ENCODE measurements at regions not wholly inside any gene's neighbourhood (a gene's known extent, or its start where the extent isn't known, plus 50 kb on each side); places are given as distances from the start of the nearest gene placed in this dataset.

- no peak overlapping the region for H3K4me3 ChIP-seq (ENCODE audit: low read length)
- DNase-seq (ENCODE audit: low read depth), result no peak
- TF ChIP-seq CTCF (conservative IDR thresholded peaks at IDR 0.05; ENCODE audit: low read length), result no peak
Observed at GRCh38 chrX:144265641-144266040, 381.8 kb downstream of the UBE2NL start.

- no peak overlapping the region for H3K4me3 ChIP-seq (ENCODE audit: low read length)
- no peak for TF ChIP-seq CTCF (conservative IDR thresholded peaks at IDR 0.05; ENCODE audit: low read length)
- DNase-seq (ENCODE audit: low read depth), result no peak
Observed at GRCh38 chrX:144275367-144275766, 391.5 kb downstream of the UBE2NL start.

- H3K4me3 ChIP-seq (ENCODE audit: low read length), result no peak overlapping the region
- DNase-seq (ENCODE audit: low read depth), result no peak
- TF ChIP-seq CTCF (conservative IDR thresholded peaks at IDR 0.05; ENCODE audit: low read length), result no peak
Observed at GRCh38 chrX:144275843-144276242, 392.0 kb downstream of the UBE2NL start.

GRCh38 chrX:144293229-144293628, 409.4 kb downstream of the UBE2NL start:
- DNase-seq (ENCODE audit: low read depth), result no peak
- no peak for TF ChIP-seq CTCF (conservative IDR thresholded peaks at IDR 0.05; ENCODE audit: low read length)
- no peak overlapping the region for H3K4me3 ChIP-seq (ENCODE audit: low read length)

GRCh38 chrX:144295921-144296320, 412.1 kb downstream of the UBE2NL start:
- H3K4me3 ChIP-seq (ENCODE audit: low read length), result no peak overlapping the region
- DNase-seq (ENCODE audit: low read depth), result no peak
- TF ChIP-seq CTCF (conservative IDR thresholded peaks at IDR 0.05; ENCODE audit: low read length), result no peak

- no peak for TF ChIP-seq CTCF (conservative IDR thresholded peaks at IDR 0.05; ENCODE audit: low read length)
- DNase-seq (ENCODE audit: low read depth), result no peak
- H3K4me3 ChIP-seq (ENCODE audit: low read length), result no peak overlapping the region
Observed at GRCh38 chrX:144297221-144297620, 413.4 kb downstream of the UBE2NL start.

- DNase-seq (ENCODE audit: low read depth), result peak; percentile 8
- no peak overlapping the region for H3K4me3 ChIP-seq (ENCODE audit: low read length)
- no peak for TF ChIP-seq CTCF (conservative IDR thresholded peaks at IDR 0.05; ENCODE audit: low read length)
Observed at GRCh38 chrX:144327495-144327894, 443.6 kb downstream of the UBE2NL start.
